ENCODE measurements at regions not wholly inside any gene's neighbourhood (a gene's known extent, or its start where the extent isn't known, plus 50 kb on each side); places are given as distances from the start of the nearest gene placed in this dataset.
A peak's percentile ranks its signal among the peaks of the same experiment; 100 is the strongest.

DNA sequence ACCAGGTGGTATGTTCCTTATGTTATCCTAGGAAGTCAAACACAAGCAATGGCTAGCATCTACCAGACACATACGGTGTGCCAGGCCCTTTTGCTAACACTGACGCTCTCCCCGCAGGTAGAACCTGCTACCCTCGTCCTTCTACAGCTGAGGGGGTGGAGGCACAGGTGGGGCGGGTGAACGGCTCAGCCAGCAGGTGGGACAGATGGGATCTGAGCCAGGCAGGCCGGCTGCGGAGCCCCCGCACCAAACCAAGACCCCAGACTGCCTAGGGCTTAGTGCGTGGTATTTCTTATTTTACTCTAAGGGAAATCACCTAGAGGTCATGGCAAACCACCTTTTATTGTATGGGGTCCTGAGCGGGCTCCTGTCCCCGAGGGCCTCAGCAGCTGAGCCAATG lies 53.9 kb upstream of the PCSK6 start:
- Histone ChIP-seq H3K27me3 (ENCODE audit: control insufficient read depth, insufficient read depth, low read length) (no peaks in the 10 kb centered on the region), H3K4me3 (ENCODE audit: low read length) (no peak overlapping the region), H3K36me3 (ENCODE audit: control insufficient read depth, insufficient read depth, low read length) (no peaks in the 10 kb centered on the region), H3K27ac (ENCODE audit: low read length) (no peak overlapping the region), H3K9me3 (ENCODE audit: control insufficient read depth, insufficient read depth, low read length) (no peaks in the 10 kb centered on the region), H3K4me1 (ENCODE audit: control insufficient read depth, insufficient read depth, low read length) (no peaks in the 10 kb centered on the region)
- TF ChIP-seq, protein P1, sequence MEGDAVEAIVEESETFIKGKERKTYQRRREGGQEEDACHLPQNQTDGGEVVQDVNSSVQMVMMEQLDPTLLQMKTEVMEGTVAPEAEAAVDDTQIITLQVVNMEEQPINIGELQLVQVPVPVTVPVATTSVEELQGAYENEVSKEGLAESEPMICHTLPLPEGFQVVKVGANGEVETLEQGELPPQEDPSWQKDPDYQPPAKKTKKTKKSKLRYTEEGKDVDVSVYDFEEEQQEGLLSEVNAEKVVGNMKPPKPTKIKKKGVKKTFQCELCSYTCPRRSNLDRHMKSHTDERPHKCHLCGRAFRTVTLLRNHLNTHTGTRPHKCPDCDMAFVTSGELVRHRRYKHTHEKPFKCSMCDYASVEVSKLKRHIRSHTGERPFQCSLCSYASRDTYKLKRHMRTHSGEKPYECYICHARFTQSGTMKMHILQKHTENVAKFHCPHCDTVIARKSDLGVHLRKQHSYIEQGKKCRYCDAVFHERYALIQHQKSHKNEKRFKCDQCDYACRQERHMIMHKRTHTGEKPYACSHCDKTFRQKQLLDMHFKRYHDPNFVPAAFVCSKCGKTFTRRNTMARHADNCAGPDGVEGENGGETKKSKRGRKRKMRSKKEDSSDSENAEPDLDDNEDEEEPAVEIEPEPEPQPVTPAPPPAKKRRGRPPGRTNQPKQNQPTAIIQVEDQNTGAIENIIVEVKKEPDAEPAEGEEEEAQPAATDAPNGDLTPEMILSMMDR (IDR thresholded peaks at IDR 0.05): no peak
- peaks cover 4 to 21% of the 10 kb centered on the region in 2 donors for H3K27me3 Mint-ChIP-seq (ENCODE audit: low read depth in 2 of 2)
- H3K9me3 Mint-ChIP-seq: no peaks in the 10 kb centered on the region
- no peaks in the 10 kb centered on the region for H3K36me3 Mint-ChIP-seq
- no peak for DNase-seq
- intact Hi-C loops (cut with micrococcal nuclease): no loop called here
- H3K4me1 Mint-ChIP-seq: no peaks in the 10 kb centered on the region
- no peak overlapping the region for H3K4me3 Mint-ChIP-seq
- no peak for ATAC-seq
- H3K27ac Mint-ChIP-seq: no peak overlapping the region
- 85% methylated on average over 12 of the region's 12 CpGs for WGBS (ENCODE audit: insufficient coverage)

- H3K27me3 Mint-ChIP-seq (ENCODE audit: low read depth in 2 of 2): peaks cover 4 to 18% of the 10 kb centered on the region in 2 donors
- H3K4me3 Mint-ChIP-seq: no peak overlapping the region
- H3K9me3 Mint-ChIP-seq: no peaks in the 10 kb centered on the region
- H3K4me1 ChIP-seq (ENCODE audit: control insufficient read depth, insufficient read depth, low read length): no peaks in the 10 kb centered on the region
- no peaks in the 10 kb centered on the region for H3K4me1 Mint-ChIP-seq
- TF ChIP-seq, protein P1 (IDR thresholded peaks at IDR 0.05): no peak
- H3K36me3 Mint-ChIP-seq: no peaks in the 10 kb centered on the region
- H3K27ac ChIP-seq (ENCODE audit: low read length): no peak overlapping the region
- no peaks in the 10 kb centered on the region for H3K36me3 ChIP-seq (ENCODE audit: control insufficient read depth, insufficient read depth, low read length)
- intact Hi-C loops (cut with micrococcal nuclease): no loop called here
- H3K9me3 ChIP-seq (ENCODE audit: control insufficient read depth, insufficient read depth, low read length): no peaks in the 10 kb centered on the region
- no peak for ATAC-seq
- H3K27me3 ChIP-seq (ENCODE audit: control insufficient read depth, insufficient read depth, low read length): no peaks in the 10 kb centered on the region
- H3K4me3 ChIP-seq (ENCODE audit: low read length): no peak overlapping the region
- WGBS (ENCODE audit: insufficient coverage): 83% methylated on average over 6 of the region's 7 CpGs
- DNase-seq: no peak
- H3K27ac Mint-ChIP-seq: no peak overlapping the region
Measured at GRCh38 chr15:101543026-101543390, 53.5 kb upstream of the PCSK6 start.

DNA sequence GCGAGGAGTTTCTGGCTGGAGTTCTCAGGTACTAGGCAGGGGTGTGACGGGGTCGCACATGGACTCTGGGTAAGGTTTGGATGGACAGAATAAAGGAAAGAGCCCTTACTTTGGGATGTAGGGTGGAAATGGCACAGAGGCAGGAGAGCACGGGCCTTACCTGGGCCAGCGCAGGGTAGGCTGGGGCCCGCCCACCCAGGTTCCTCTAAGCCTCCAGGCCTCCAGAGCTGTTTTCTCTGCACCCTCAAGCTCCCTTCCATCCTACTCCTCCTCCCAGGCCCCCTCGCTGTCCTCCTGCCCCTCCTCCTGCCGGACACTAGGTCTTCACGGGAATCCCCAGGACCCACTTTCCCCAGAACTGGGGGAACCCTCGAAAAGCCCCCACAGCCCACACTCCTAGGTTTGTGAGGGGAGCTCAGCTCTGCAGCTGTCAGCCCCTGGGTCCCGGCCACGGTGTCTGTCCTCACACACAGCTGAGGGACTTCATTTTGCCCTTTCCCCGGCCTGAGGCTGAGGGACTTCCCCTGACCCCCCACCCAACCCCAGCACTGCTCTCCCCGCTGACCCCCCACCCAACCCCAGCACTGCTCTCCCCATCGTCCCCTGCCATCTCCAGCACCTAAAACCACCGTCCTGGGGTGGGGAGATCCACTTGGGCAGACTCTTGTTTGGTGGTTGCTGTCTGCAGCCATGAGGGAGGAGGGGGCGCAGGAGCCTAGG lies 53.0 kb upstream of the PCSK6 start:
- no peak overlapping the region for H3K27ac Mint-ChIP-seq
- ATAC-seq (no peak), DNase-seq (peak in 1 of 2 donors; percentile 24)
- intact Hi-C loops (cut with micrococcal nuclease): no loop called here
- H3K9me3 Mint-ChIP-seq: no peaks in the 10 kb centered on the region
- H3K27ac ChIP-seq (ENCODE audit: low read length): no peak overlapping the region
- H3K36me3 Mint-ChIP-seq: no peaks in the 10 kb centered on the region
- no peaks in the 10 kb centered on the region for H3K4me1 Mint-ChIP-seq
- H3K4me1 ChIP-seq (ENCODE audit: control insufficient read depth, insufficient read depth, low read length): no peaks in the 10 kb centered on the region
- H3K36me3 ChIP-seq (ENCODE audit: control insufficient read depth, insufficient read depth, low read length): no peaks in the 10 kb centered on the region
- TF ChIP-seq, protein P1 (IDR thresholded peaks at IDR 0.05): no peak
- no peaks in the 10 kb centered on the region for H3K9me3 ChIP-seq (ENCODE audit: control insufficient read depth, insufficient read depth, low read length)
- H3K27me3 ChIP-seq (ENCODE audit: control insufficient read depth, insufficient read depth, low read length): no peaks in the 10 kb centered on the region
- peaks cover 4 to 13% of the 10 kb centered on the region in 2 donors for H3K27me3 Mint-ChIP-seq (ENCODE audit: low read depth in 2 of 2)
- H3K4me3 Mint-ChIP-seq: no peak overlapping the region
- 82% methylated on average over 12 of the region's 17 CpGs for WGBS (ENCODE audit: insufficient coverage)
- H3K4me3 ChIP-seq (ENCODE audit: low read length): no peak overlapping the region
